GM10248 (cell line): ENCODE measurements at regions not wholly inside any gene's neighbourhood (a gene's known extent, or its start where the extent isn't known, plus 50 kb on each side); places are given as distances from the start of the nearest gene placed in this dataset.

ENCODE experiments used
- CTCF ChIA-PET: fragments of 300-600 bp; sonication (Branson Sonifier 250); formaldehyde crosslinking; extraction: SDS; loops from one replicate; lab custom pipeline; 2021; ENCODE audit warnings: antibody characterized with exemption; lab: Yijun Ruan, JAX
- POLR2A ChIA-PET: fragments of 350-650 bp; sonication (Branson Sonifier 250); formaldehyde crosslinking; extraction: SDS; loops from one replicate; lab custom pipeline; 2020; ENCODE audit warnings: antibody characterized with exemption; lab: Yijun Ruan, JAX
- DNase-seq: peaks from one replicate; pipeline ENCODE4 v3.0.0; 2012; ENCODE audit errors: extremely low spot score
- CTCF ChIP-seq: IDR thresholded peaks from 2 replicates; pipeline ENCODE4 v1.5.1; 2012; ENCODE audit warnings: mild to moderate bottlenecking, low read depth; ENCODE audit errors: extremely low read depth, missing control alignments, control extremely low read depth

GRCh38 chr3:178083906-178084866 is 452.1 kb upstream of the KCNMB2 start:
- CTCF ChIA-PET: interaction anchor here (0.5 to 2.2 kb wide), 5 partner anchors 10 to 1212 kb away, joined by 3 to 7 read pairs (median 4); no protein-coding TSS in a partner anchor
- POLR2A ChIA-PET: no interaction called here
- peak; percentile 17 for TF ChIP-seq CTCF
- DNase-seq: no peak

GRCh38 chr3:178084938-178085816 is 451.1 kb upstream of the KCNMB2 start:
- no peak for TF ChIP-seq CTCF
- no peak for DNase-seq
- POLR2A ChIA-PET: no interaction called here
- CTCF ChIA-PET: interaction anchor here (1.3 to 2.2 kb wide), 4 partner anchors 9 to 13 kb away, joined by 3 to 7 read pairs (median 4); no protein-coding TSS in a partner anchor

- ChIA-PET POLR2A (no interaction called here), CTCF (interaction anchor here (1.8 to 2.2 kb wide), 2 partner anchors 13 to 14 kb away, joined by 5 to 7 read pairs; no protein-coding TSS in a partner anchor)
- no peak for DNase-seq
- TF ChIP-seq CTCF: no peak
Measured at GRCh38 chr3:178085817-178086123, 450.5 kb upstream of the KCNMB2 start.

- TF ChIP-seq CTCF: no peak
- no peak for DNase-seq
- ChIA-PET CTCF (no interaction called here), POLR2A (no interaction called here)
Measured at GRCh38 chr3:178086144-178086825, 450.0 kb upstream of the KCNMB2 start.

GRCh38 chr3:178087376-178087775 is 448.9 kb upstream of the KCNMB2 start:
- no peak for DNase-seq
- POLR2A ChIA-PET: no interaction called here
- TF ChIP-seq CTCF: no peak
- CTCF ChIA-PET: interaction anchor here (1.1 kb wide), 1 partner anchor 9 kb away, joined by 3 read pairs; no protein-coding TSS in a partner anchor

GRCh38 chr3:178088963-178089362 is 447.3 kb upstream of the KCNMB2 start:
- CTCF ChIA-PET: interaction anchor here (0.9 kb wide), 1 partner anchor 13 kb away, joined by 4 read pairs; no protein-coding TSS in a partner anchor

More at GRCh38 chr3:178088963-178089362, 447.3 kb upstream of the KCNMB2 start:
- no peak for TF ChIP-seq CTCF
- POLR2A ChIA-PET: no interaction called here
- no peak for DNase-seq
